ENCODE measurements at regions not wholly inside any gene's neighbourhood (a gene's known extent, or its start where the extent isn't known, plus 50 kb on each side); places are given as distances from the start of the nearest gene placed in this dataset.
A peak's percentile ranks its signal among the peaks of the same experiment; 100 is the strongest.
"Not testable (repeated sequence)": the region's sequence is repeated elsewhere in the genome, so short reads cannot be mapped to it uniquely, and the experiment has no call there.

GRCh38 chr9:90506402-90506801 lies 136.2 kb downstream of the DIRAS2 start:
- DNase-seq (ENCODE audit: low read depth in 2 of 2): not testable (repeated sequence)

DNA sequence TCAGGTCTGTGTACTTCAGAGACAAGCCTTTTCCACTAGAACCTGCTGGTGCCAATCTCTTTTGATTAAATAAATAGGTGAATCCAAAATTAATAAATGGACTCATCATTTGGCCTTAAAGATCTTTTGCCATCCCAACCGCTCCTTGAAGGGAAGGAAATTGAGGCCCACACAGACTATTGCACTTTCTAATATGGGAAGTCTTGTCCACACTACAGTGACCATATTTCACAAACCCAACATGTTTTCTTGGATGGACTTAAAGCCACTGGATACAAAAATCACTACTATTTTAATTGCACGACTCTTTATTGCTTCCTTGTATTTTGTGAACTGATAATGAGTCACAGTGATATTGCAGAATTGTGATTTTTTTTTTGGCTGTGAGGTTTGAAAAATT lies 135.0 kb downstream of the DIRAS2 start:
- no peak for DNase-seq (ENCODE audit: low read depth in 2 of 2)

DNA sequence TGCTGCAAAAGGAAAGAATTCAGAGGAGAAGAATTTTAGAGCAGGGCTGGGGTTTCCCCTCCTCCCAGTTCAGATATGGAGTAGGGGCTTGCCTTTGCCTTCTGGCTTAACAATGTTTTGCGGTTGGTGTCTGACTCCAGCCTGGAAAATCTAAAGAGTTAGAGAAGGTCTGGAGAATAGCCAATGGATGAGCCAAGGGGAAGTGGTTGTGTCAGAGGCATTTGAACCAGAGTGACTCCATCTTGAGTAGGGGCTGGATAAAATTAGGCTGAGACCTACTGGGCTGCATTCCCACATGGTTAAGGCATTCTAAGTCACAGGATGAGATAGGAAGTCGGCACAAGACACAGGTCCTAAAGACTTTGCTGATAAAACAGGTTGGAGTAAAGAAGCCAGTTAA lies 133.7 kb downstream of the DIRAS2 start:
- no peak for DNase-seq (ENCODE audit: low read depth in 2 of 2)

DNA sequence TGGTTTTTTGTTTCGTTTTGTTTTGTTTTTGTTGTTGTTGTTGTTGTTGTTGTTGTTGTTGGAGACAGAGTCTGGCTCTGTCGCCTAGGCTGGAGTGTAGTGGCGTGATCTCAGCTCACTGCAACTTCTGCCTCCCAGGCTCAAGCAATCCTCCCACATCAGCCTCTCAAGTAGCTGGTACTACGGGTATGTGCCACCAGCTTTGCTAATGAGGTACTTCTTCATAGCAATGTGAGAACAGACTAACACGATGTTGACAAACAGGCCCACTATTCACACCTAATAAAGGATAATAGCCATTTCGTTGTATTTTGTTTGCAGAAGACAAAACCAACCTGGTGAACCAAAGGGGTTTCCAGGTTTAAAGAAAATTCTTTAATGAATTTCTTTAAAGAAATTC lies 130.9 kb downstream of the DIRAS2 start:
- no peak for DNase-seq (ENCODE audit: low read depth in 2 of 2)

- DNase-seq (ENCODE audit: low read depth in 2 of 2): no peak
Measured at GRCh38 chr9:90514877-90515276, 127.7 kb downstream of the DIRAS2 start.

GRCh38 chr9:90515510-90515909 lies 127.1 kb downstream of the DIRAS2 start:
- DNase-seq (ENCODE audit: low read depth in 2 of 2): no peak

DNA sequence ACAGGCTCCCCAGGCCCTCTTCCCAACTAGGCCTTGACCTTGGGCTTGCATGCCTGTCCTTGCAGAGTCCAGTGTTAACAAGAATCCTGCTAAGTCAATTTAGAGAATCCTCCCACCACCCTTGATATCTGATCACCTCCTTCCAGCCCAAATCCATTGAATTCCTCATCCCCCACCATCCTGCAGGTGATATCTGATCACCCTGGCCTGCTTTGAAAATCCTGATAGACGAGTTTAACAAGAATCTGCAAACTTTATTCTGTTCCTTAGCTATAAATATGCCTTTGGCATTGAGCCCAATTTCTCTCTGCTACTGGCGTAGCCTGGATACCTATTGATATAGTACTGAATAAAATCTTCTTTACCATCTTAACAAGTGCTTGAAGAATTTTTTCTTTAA lies 125.5 kb downstream of the DIRAS2 start:
- no peak for DNase-seq (ENCODE audit: low read depth in 2 of 2)

GRCh38 chr9:90521811-90522570 lies 120.6 kb downstream of the DIRAS2 start:
- DNase-seq (ENCODE audit: low read depth in 2 of 2): no peak

GRCh38 chr9:90523958-90524357 lies 118.7 kb downstream of the DIRAS2 start:
- no peak for DNase-seq (ENCODE audit: low read depth in 2 of 2)

- DNase-seq (ENCODE audit: low read depth in 2 of 2): no peak
Measured at GRCh38 chr9:90526386-90526785, 116.2 kb downstream of the DIRAS2 start.

DNA sequence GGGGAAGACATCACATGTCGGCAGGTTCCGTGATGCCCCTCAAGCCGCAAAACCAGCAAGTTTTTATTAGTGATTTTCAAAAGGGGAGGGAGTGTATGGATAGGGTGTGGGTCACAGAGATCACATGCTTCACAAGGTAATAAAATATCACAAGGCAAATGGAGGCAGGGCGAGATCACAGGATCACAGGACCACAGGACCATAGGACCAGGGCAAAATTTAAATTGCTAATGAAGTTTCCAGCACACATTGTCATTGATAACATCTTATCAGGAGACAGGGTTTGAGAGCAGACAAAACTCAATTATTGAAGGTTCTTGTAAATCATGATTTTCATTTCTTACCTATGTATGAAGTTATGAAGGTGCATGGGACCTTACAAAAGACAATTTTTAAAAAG lies 106.5 kb downstream of the DIRAS2 start:
- DNase-seq (ENCODE audit: low read depth in 2 of 2): not testable (repeated sequence)

GRCh38 chr9:90538566-90538965 lies 104.1 kb downstream of the DIRAS2 start:
- no peak for DNase-seq (ENCODE audit: low read depth in 2 of 2)

DNA sequence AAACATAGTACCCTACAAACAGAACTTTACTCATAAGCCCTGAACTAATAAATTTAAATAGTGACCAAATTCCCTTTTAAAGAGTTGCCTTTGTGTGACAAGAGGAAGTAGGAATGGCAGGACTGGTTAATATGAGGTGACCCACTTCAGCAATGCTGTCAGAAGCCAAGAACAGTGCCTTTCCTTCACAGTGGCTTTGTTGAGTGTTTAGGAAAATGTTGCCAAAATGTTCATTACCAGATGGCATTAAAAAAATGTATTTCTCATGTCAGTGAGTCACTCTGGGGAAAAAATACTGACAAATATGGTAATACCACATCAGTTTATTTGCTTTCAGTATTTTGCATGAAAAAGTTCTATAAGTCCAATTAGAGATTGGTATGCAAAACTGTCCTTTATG lies 103.3 kb downstream of the DIRAS2 start:
- no peak for DNase-seq (ENCODE audit: low read depth in 2 of 2)

DNA sequence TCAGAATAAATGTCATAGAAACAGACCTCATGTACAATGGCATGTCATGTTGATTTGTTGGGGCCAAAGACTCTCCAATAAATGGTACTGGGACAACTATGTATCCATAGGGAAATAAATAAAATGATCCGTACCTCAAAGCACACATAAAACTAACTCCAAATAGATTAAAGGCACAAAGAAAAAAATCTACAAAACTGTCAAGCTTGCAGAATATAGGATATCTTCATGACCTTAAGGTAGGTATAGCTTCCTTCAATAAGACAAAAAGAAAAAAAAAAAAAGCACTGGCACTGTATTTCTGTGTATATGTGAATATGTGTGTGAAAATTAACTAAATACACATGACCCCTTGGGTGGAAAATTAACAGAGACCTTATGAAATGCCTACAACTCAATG lies 101.9 kb downstream of the DIRAS2 start:
- no peak for DNase-seq (ENCODE audit: low read depth in 2 of 2)

DNA sequence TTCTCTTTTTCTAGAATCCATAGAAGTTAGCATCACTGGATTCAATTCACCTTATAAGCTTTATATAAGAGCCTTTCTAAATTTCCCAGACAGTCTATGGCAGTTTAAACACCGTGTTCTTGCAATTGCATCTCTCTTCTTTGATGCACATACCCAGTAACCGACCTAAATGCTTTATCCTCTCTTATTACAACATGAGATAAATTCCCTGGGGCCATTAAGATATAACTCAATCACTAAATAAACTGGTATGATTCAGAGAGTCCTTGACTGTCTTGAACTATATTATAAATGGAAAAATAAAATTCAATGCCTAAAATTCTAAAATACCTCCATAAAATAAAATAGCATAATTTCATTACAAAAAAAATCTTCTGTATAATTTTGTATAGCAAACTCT lies 98.1 kb downstream of the DIRAS2 start:
- no peak for DNase-seq (ENCODE audit: low read depth in 2 of 2)

DNA sequence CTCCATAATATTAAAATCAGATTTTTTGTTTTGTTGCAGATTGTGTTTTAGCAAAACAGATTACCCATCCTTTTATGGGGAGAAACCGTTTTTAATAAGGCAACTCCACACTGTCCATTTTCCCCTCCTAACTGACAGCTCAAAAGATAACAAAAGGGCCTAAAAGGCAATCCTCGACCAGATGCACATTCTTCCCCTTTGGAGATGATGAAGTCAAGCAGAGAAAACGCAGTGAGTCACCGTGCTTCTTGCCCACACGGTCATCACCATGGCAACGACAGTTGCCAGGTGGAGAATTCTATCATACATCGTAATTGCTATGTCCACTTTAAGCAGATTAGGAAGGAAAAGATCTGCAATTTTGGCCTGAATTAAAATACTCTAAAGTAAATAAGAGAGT lies 96.4 kb downstream of the DIRAS2 start:
- no peak for DNase-seq (ENCODE audit: low read depth in 2 of 2)

DNA sequence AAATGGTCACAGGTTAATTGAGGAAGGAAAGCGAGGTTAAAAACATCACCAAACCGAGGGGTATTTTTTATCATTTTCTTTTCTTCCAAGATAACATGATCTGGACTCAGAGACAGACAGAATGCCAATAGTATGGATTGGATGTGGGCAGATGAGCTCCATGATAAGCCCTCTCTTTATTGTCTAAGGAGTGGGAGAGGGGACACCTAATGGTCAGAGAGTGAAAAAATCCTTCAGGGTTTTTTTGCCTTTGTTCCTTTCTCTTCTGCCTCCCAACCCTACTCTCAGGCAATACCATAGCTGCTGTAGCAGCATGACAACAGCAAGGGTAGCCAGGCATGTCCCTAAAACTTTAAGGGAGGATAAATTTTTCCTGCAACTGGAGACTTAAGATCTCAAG lies 94.7 kb downstream of the DIRAS2 start:
- no peak for DNase-seq (ENCODE audit: low read depth in 2 of 2)

DNA sequence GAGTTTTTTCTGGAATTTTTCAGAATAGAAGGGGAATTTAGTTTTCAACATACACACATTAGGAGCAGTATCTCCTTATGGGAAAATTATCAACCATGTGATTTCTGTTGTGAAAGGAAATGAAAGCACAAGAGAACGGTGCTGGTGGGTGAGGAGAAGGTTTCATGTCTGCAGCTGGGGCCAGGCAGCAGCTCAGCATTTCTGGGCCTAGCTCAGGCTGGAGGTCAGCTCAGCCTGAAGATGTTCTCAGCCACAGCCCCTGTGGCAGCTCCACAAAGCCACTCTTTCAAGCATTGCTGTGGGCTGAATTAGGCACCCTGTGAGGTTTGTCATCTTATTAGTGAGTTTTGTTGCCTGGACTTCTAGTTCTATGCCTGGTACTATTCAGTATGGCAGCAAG lies 90.3 kb downstream of the DIRAS2 start:
- no peak for DNase-seq (ENCODE audit: low read depth in 2 of 2)

DNA sequence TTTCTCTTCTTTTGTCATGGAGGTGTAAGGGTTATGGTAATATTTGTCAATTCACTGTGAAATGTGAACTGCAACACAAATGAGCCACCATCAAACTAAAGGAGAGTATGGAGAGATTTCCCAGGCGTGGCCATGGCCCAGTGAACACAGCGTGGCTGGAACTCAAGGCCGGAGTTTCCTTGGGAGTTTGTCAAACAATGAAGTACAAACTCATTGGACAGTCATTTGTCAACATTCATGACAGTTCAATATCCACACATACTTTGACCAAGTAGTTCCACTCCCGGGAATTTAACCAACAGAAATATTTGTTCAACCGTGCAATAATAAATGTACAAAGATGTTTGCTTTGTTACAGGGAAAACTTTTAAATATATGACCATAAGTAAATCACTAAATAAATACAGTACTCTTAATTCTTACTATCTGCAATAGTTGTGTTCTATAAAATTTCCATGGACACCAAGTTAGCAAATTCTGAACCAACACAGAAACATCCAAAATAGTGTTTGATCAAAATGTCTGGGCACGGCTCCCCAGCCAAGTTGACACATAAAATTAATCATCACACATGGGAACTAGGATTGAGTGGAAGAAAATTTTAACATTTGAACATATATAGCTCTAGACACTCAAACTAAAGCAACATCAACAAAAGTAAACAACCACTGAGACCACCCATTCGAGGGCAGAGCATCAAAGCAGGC lies 87.1 kb downstream of the DIRAS2 start:
- no peak for DNase-seq (ENCODE audit: low read depth in 2 of 2)

DNA sequence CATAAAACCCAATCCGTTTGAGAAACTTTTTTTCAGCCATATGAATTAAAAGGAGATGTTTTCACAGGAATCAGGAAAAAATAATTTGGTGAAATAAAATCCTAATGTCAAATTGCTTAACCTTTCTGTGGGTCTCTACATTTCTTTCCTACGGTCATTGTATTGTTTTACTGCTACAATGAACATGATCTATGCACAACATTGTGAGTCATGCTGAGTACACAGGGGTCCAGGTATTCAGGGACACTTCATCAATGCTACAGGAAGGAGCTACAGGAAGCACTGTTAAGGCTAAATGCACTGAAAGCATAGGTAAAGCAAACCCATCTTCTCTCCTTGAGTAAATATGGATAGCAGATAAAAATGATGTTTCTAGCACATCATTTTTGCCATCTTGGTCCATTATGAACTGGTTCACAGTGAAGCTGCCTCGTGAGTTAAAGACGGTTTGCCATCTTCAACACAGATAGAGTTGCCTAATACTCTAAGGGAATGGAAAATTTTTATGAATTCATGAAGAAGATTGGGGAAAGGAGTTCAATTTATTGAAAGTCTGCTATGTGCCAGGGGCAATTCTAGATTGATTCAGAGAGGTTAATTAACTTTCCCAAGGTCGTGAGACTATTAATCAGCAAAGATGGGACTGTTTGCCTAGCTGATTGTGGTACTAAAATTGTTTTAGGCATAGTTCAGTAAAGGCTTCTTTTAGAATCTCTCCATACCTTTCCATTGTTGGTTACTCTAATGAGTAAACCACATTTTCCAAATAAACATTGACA lies 85.5 kb downstream of the DIRAS2 start:
- no peak for DNase-seq (ENCODE audit: low read depth in 2 of 2)

DNA sequence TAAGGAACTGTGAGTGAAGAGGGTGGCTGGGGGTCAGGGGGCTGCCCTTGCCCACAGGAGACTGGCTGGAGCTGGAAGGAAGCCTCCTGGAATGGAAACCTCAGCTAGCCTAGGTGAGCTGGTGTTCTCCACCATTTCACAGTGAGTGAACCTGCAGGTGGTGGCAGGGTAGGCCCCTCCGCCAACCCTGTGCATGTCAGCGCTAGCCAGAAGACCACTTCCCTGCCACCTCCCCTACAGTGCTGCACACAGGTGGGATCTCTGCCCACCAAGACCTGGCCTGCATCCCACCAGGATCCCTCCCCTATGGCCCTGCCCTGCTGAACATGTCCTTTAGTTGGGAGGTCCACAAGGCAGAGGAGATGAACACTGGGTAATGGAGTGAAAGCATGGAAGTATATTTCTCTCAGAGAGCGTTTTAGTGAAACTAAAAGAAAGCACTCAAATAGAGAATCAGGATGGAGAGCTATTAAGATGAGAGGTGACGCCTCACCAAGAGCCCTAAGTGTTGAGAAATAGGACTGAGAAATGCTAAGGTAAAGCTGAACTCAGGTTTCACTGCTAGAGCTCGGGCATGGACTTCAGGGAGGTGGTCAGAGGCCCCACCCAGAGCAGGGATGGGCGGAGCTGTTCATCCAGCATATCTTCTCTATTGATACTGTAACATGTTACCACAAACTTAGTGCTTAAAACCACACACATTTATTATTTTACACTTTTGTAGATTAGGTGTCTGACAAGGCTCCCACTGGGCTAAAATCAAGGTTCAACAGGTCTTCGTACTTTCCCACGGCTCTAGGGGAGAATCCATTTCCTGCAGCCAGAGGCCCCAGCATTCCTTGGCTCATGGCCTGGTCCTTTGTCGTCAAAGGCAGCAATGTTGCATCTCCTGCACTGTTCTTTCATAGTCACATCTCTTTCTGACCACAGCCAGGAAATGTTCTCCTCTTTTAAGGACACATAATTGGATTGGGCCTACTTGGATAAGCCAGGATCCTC lies 83.2 kb downstream of the DIRAS2 start:
- DNase-seq (ENCODE audit: low read depth in 2 of 2): peak in 1 of 2 donors; percentile 22

All from lung microvascular endothelial cell (primary cell).